HK-2 (cell line): ENCODE measurements at regions not wholly inside any gene's neighbourhood (a gene's known extent, or its start where the extent isn't known, plus 50 kb on each side); places are given as distances from the start of the nearest gene placed in this dataset.

Source experiments
- DNase-seq: peaks from one replicate; pipeline ENCODE4 v3.0.0-alpha.2; 2018; ENCODE audit not compliant: unreplicated experiment

- DNase-seq, result no peak
Measured at GRCh38 chr3:182255158-182255557, 538.1 kb upstream of the ATP11B start.

- DNase-seq, result no peak
Measured at GRCh38 chr3:182257361-182257760, 535.9 kb upstream of the ATP11B start.

- DNase-seq, result no peak
Measured at GRCh38 chr3:182258538-182259177, 534.6 kb upstream of the ATP11B start.

- DNase-seq, result no peak
Measured at GRCh38 chr3:182259579-182259978, 533.7 kb upstream of the ATP11B start.

GRCh38 chr3:182261041-182261440 is 532.3 kb upstream of the ATP11B start:
- DNase-seq, result no peak

GRCh38 chr3:182268711-182269110 is 524.6 kb upstream of the ATP11B start:
- no peak for DNase-seq

GRCh38 chr3:182276512-182276911 is 516.8 kb upstream of the ATP11B start:
- no peak for DNase-seq

- no peak for DNase-seq
Measured at GRCh38 chr3:182284793-182285192, 508.5 kb upstream of the ATP11B start.

- DNase-seq, result no peak
Measured at GRCh38 chr3:182292591-182292990, 500.7 kb upstream of the ATP11B start.

GRCh38 chr3:182294256-182294655 is 499.0 kb upstream of the ATP11B start:
- no peak for DNase-seq

- DNase-seq, result no peak
Measured at GRCh38 chr3:182294696-182295095, 498.6 kb upstream of the ATP11B start.

GRCh38 chr3:182300266-182300665 is 493.0 kb upstream of the ATP11B start:
- DNase-seq, result no peak

GRCh38 chr3:182303169-182303568 is 490.1 kb upstream of the ATP11B start:
- DNase-seq, result no peak

- DNase-seq, result no peak
Measured at GRCh38 chr3:182305881-182306665, 487.2 kb upstream of the ATP11B start.

- no peak for DNase-seq
Measured at GRCh38 chr3:182308328-182308727, 485.0 kb upstream of the ATP11B start.

GRCh38 chr3:182309120-182309519 is 484.2 kb upstream of the ATP11B start:
- DNase-seq, result no peak

- DNase-seq, result no peak
Measured at GRCh38 chr3:182315313-182315712, 478.0 kb upstream of the ATP11B start.

- DNase-seq, result no peak
Measured at GRCh38 chr3:182323126-182323700, 470.1 kb upstream of the ATP11B start.

GRCh38 chr3:182323898-182324297 is 469.4 kb upstream of the ATP11B start:
- no peak for DNase-seq

GRCh38 chr3:182325213-182325950 is 467.9 kb upstream of the ATP11B start:
- no peak for DNase-seq

GRCh38 chr3:182327196-182327681 is 466.1 kb upstream of the ATP11B start:
- DNase-seq, result no peak

GRCh38 chr3:182330646-182331045 is 462.7 kb upstream of the ATP11B start:
- DNase-seq, result no peak
